Endothelial cell of umbilical vein (primary cell): ENCODE measurements at regions not wholly inside any gene's neighbourhood (a gene's known extent, or its start where the extent isn't known, plus 50 kb on each side); places are given as distances from the start of the nearest gene placed in this dataset.

Experiments
- BruUV-seq: library from RNA; stranded (reverse); fragments of 400-500 nt; replicated peaks from 2 replicates; lab custom pipeline; 2021; lab: Mats Ljungman, UMichigan
- CTCF ChIA-PET: fragments of 300-600, 350-600 bp; sonication (Branson Sonifier 250); formaldehyde crosslinking; loops from one replicate; lab custom pipeline; 2021; ENCODE audit warnings: antibody characterized with exemption, inconsistent platforms; lab: Charles Lee
- POLR2A ChIA-PET: fragments of 300-600, 350-600 bp; sonication (Branson Sonifier 250); formaldehyde crosslinking; loops from one replicate; lab custom pipeline; 2021; ENCODE audit warnings: antibody characterized with exemption, inconsistent platforms; lab: Charles Lee
- DNase-seq: peaks from one replicate; pipeline ENCODE4 v3.0.0-alpha.2; 2011; ENCODE audit warnings: low read depth, low spot score
- FAIRE-seq: peaks from 2 replicates; lab custom pipeline; 2011; peaks lifted over from hg19 to GRCh38; lab: Jason Lieb, UNC
- H2AFZ ChIP-seq: 2 replicates; pipeline ENCODE4 v1.6.0; 2012; ENCODE audit warnings: low read depth, low read length, control low read depth, inconsistent platforms
- H3K27ac ChIP-seq: 2 replicates; pipeline ENCODE4 v1.5.1; 2011; ENCODE audit warnings: low read depth, mild to moderate bottlenecking, control low read depth, low read length, moderate library complexity; ENCODE audit not compliant: insufficient read depth
- H3K27me3 ChIP-seq, 2 experiments: 2 replicates each; pipeline versions ENCODE4 v1.6.0 to v1.6.1; 2011; ENCODE audit warnings: low read length in 2 of 2, mixed read lengths in 1 of 2; ENCODE audit not compliant: control insufficient read depth in 2 of 2, insufficient read depth in 2 of 2
- H3K36me3 ChIP-seq, 2 experiments: 2 replicates in 1 of 2; 3 replicates in 1 of 2; pipeline ENCODE4 v1.5.1; 2011; ENCODE audit warnings: low read length in 2 of 2, mild to moderate bottlenecking in 1 of 2, moderate library complexity in 1 of 2; ENCODE audit not compliant: control insufficient read depth in 2 of 2, insufficient read depth in 2 of 2; ENCODE audit errors: extremely low read depth in 1 of 2
- H3K4me1 ChIP-seq: 3 replicates; pipeline ENCODE4 v1.5.1; 2011; ENCODE audit warnings: mild to moderate bottlenecking, low read length; ENCODE audit not compliant: control insufficient read depth, insufficient read depth; ENCODE audit errors: extremely low read depth
- H3K4me2 ChIP-seq: 2 replicates; pipeline ENCODE4 v1.6.1; 2011; ENCODE audit warnings: low read length, control low read depth, mixed read lengths; ENCODE audit not compliant: insufficient read depth
- H3K4me3 ChIP-seq, 3 experiments: fragments of 200-600 bp in 1 of 3; sonication (generic), shearing (Covaris generic) in 1 of 3; replicated peaks in 1 of 3; 2 replicates each; pipeline ENCODE4 v1.5.1; 2011 to 2016; ENCODE audit warnings: control low read depth in 3 of 3, low read length in 3 of 3, mild to moderate bottlenecking in 2 of 3, inconsistent platforms in 1 of 3, low read depth in 1 of 3, moderate library complexity in 1 of 3; ENCODE audit not compliant: insufficient read depth in 1 of 3
- H3K79me2 ChIP-seq: 2 replicates; pipeline ENCODE4 v1.6.0; 2012; ENCODE audit warnings: low read length, inconsistent platforms; ENCODE audit not compliant: control insufficient read depth, insufficient read depth
- H3K9ac ChIP-seq: replicated peaks from 2 replicates; pipeline ENCODE3; 2011; ENCODE audit warnings: low read length, control low read depth; ENCODE audit not compliant: insufficient read depth; ENCODE audit errors: extremely low read depth
- H3K9me1 ChIP-seq: replicated peaks from 3 replicates; pipeline ENCODE4 v1.6.0; 2011; ENCODE audit warnings: mild to moderate bottlenecking, low read length; ENCODE audit not compliant: control insufficient read depth, insufficient read depth; ENCODE audit errors: extremely low read depth
- H3K9me3 ChIP-seq: replicated peaks from 2 replicates; pipeline ENCODE4 v1.5.1; 2012; ENCODE audit warnings: low read length, inconsistent platforms; ENCODE audit not compliant: control insufficient read depth, insufficient read depth
- H4K20me1 ChIP-seq: replicated peaks from 2 replicates; pipeline ENCODE3; 2011; ENCODE audit warnings: mild to moderate bottlenecking, low read length; ENCODE audit not compliant: control insufficient read depth, insufficient read depth; ENCODE audit errors: extremely low read depth
- CTCF ChIP-seq, 2 donors: IDR thresholded peaks; 1 replicate in 1 of 2; 2 replicates in 1 of 2; pipeline ENCODE4 v1.5.1; 2011; ENCODE audit warnings: low read length in 2 of 2, mild to moderate bottlenecking in 2 of 2, moderate library complexity in 2 of 2, control low read depth in 1 of 2, inconsistent platforms in 1 of 2, low read depth in 1 of 2; ENCODE audit not compliant: insufficient read depth in 1 of 2; ENCODE audit errors: extremely low read depth in 1 of 2
- EZH2 ChIP-seq: IDR thresholded peaks from 2 replicates; pipeline ENCODE4 v1.6.1; 2012; ENCODE audit warnings: borderline replicate concordance, low read depth, mild to moderate bottlenecking, moderate library complexity, low read length, inconsistent platforms; ENCODE audit not compliant: severe bottlenecking
- FOS ChIP-seq: IDR thresholded peaks from 2 replicates; pipeline ENCODE4 v1.6.1; 2011; ENCODE audit warnings: mild to moderate bottlenecking, low read length, moderate library complexity, borderline replicate concordance; ENCODE audit not compliant: insufficient read depth
- GATA2 ChIP-seq: IDR thresholded peaks from 2 replicates; pipeline ENCODE4 v1.7.0; 2011; ENCODE audit warnings: low read depth, mild to moderate bottlenecking, moderate library complexity, mixed read lengths, low read length; ENCODE audit not compliant: insufficient read length, insufficient read depth
- JUN ChIP-seq: IDR thresholded peaks from 2 replicates; pipeline ENCODE4 v1.6.1; 2011; ENCODE audit warnings: borderline replicate concordance, low read depth; ENCODE audit not compliant: insufficient read length, insufficient read depth
- MAX ChIP-seq: IDR thresholded peaks from 2 replicates; pipeline ENCODE4 v1.6.1; 2011; ENCODE audit not compliant: insufficient read depth, insufficient read length
- MYC ChIP-seq: IDR thresholded peaks from one replicate; pipeline ENCODE4 v1.6.1; 2011; ENCODE audit warnings: mild to moderate bottlenecking, low read depth, low read length
- POLR2A ChIP-seq: IDR thresholded peaks from 2 replicates; pipeline ENCODE4 v1.6.1; 2012; ENCODE audit warnings: low read depth, mild to moderate bottlenecking, control low read depth, low read length
- POLR2AphosphoS5 ChIP-seq: IDR thresholded peaks from 2 replicates; pipeline ENCODE4 v1.6.1; 2012; ENCODE audit warnings: low read depth, mild to moderate bottlenecking, control low read depth, low read length, moderate library complexity; ENCODE audit not compliant: insufficient read depth
- dilution Hi-C: fragments of 300-500 bp; cut with MboI; formaldehyde crosslinking; loops from one replicate; pipeline ENCODE4 v1.15.0; 2019; ENCODE audit warnings: low sequenced_read_pairs; ENCODE audit not compliant: extremely low pct_ligation_motif_present
- intact Hi-C: fragments of 100-400 bp; cut with micrococcal nuclease; formaldehyde crosslinking; loops from one replicate; pipeline ENCODE4 v1.10.0; 2022

GRCh38 chr10:121322776-121323175, 275.5 kb downstream of the FGFR2 start:
- Histone ChIP-seq H3K36me3 (no peaks in the 10 kb centered on the region), H3K27me3 (no peaks in the 10 kb centered on the region), H3K4me2 (no peak overlapping the region), H4K20me1 (no peaks in the 10 kb centered on the region), H3K79me2 (no peaks in the 10 kb centered on the region), H3K4me1 (no peaks in the 10 kb centered on the region), H3K9ac (no peak overlapping the region), H3K9me3 (no peaks in the 10 kb centered on the region), H2AFZ (no peak overlapping the region), H3K27ac (no peak overlapping the region), H3K9me1 (no peaks in the 10 kb centered on the region), H3K4me3 (no peak overlapping the region)
- dilution Hi-C loops: no loop called here
- no peak for DNase-seq
- intact Hi-C loops: no loop called here
- ChIA-PET POLR2A (no interaction called here), CTCF (no interaction called here)
- TF ChIP-seq MYC: no peak
- TF ChIP-seq GATA2: no peak
- no peak for TF ChIP-seq POLR2A
- TF ChIP-seq FOS: no peak
- TF ChIP-seq POLR2AphosphoS5: no peak
- TF ChIP-seq CTCF (IDR thresholded peaks at IDR 0.05; ENCODE audit: extremely low read depth in 1 of 2, insufficient read depth in 1 of 2, low read depth in 1 of 2, low read length in 2 of 2): no peak
- TF ChIP-seq JUN: no peak
- no peak for TF ChIP-seq MAX
- TF ChIP-seq EZH2: no peak
- FAIRE-seq: no peak
- BruUV-seq: no TSS peak
